ENCODE measurements at regions not wholly inside any gene's neighbourhood (a gene's known extent, or its start where the extent isn't known, plus 50 kb on each side); places are given as distances from the start of the nearest gene placed in this dataset.

DNA sequence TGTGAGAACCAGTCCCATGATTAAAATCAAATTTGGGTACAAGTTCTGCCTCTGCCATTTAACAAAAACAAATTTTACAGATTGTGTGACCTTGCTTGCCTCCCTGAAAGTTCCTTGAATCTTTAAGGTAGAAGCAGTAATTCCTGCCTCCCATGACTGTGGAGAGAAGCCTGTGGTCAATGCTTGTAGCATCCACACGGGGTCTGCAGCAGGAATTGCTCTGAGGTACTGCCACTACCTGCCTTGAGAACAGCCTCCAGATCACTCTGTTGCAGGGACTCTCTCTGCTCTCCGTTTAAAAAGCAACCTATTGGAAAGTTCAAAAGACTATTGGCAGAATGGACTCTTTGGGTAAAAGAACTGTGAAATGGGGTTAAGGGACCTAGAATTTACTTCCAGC, 75.9 kb downstream of the SST start:
- H3K4me3 ChIP-seq (ENCODE audit: control insufficient read depth, low read depth, low read length) = no peak overlapping the region
- no peak for DNase-seq (ENCODE audit: low read depth)
- TF ChIP-seq CTCF (IDR thresholded peaks at IDR 0.05; ENCODE audit: control insufficient read depth, insufficient read depth, low read depth, low read length, missing control alignments) = no peak

- no peak overlapping the region for H3K4me3 ChIP-seq (ENCODE audit: control insufficient read depth, low read depth, low read length)
- DNase-seq (ENCODE audit: low read depth) = no peak
- no peak for TF ChIP-seq CTCF (IDR thresholded peaks at IDR 0.05; ENCODE audit: control insufficient read depth, insufficient read depth, low read depth, low read length, missing control alignments)
These were observed 76.7 kb downstream of the SST start for GRCh38 chr3:187593451-187593850.

- DNase-seq (ENCODE audit: low read depth) = no peak
- TF ChIP-seq CTCF (IDR thresholded peaks at IDR 0.05; ENCODE audit: control insufficient read depth, insufficient read depth, low read depth, low read length, missing control alignments) = no peak
- no peak overlapping the region for H3K4me3 ChIP-seq (ENCODE audit: control insufficient read depth, low read depth, low read length)
These were observed 79.2 kb downstream of the SST start for GRCh38 chr3:187590861-187591576.

- no peak for TF ChIP-seq CTCF (IDR thresholded peaks at IDR 0.05; ENCODE audit: control insufficient read depth, insufficient read depth, low read depth, low read length, missing control alignments)
- DNase-seq (ENCODE audit: low read depth) = no peak
- H3K4me3 ChIP-seq (ENCODE audit: control insufficient read depth, low read depth, low read length) = no peak overlapping the region
These were observed 83.1 kb downstream of the SST start for GRCh38 chr3:187587076-187587475.

GRCh38 chr3:187586226-187586625, 84.0 kb downstream of the SST start:
- DNase-seq (ENCODE audit: low read depth) = no peak
- TF ChIP-seq CTCF (IDR thresholded peaks at IDR 0.05; ENCODE audit: control insufficient read depth, insufficient read depth, low read depth, low read length, missing control alignments) = no peak
- H3K4me3 ChIP-seq (ENCODE audit: control insufficient read depth, low read depth, low read length) = no peak overlapping the region

- no peak for DNase-seq (ENCODE audit: low read depth)
- H3K4me3 ChIP-seq (ENCODE audit: control insufficient read depth, low read depth, low read length) = no peak overlapping the region
- no peak for TF ChIP-seq CTCF (IDR thresholded peaks at IDR 0.05; ENCODE audit: control insufficient read depth, insufficient read depth, low read depth, low read length, missing control alignments)
These were observed 97.8 kb downstream of the SST start for GRCh38 chr3:187572441-187572840.

Data from AG09309 (cell line).